Neural cell (in vitro differentiated cells): ENCODE measurements at regions not wholly inside any gene's neighbourhood (a gene's known extent, or its start where the extent isn't known, plus 50 kb on each side); places are given as distances from the start of the nearest gene placed in this dataset.

ENCODE experiments used
- H2AFZ ChIP-seq: fragments of 200-600, 300-800 bp; sonication (generic), shearing (Covaris generic); 2 replicates; pipeline ENCODE4 v1.6.0; 2014; ENCODE audit warnings: low read depth, mild to moderate bottlenecking, antibody characterized with exemption, low read length, moderate library complexity
- H3F3A ChIP-seq: fragments of 200-600 bp; shearing (Covaris generic); 2 replicates; pipeline ENCODE4 v1.6.1; 2016; ENCODE audit warnings: mild to moderate bottlenecking, moderate library complexity, mixed read lengths, antibody characterized with exemption, low read length; ENCODE audit not compliant: insufficient read depth, poor library complexity, severe bottlenecking
- H3K27ac ChIP-seq: fragments of 200-600, 300-800 bp; sonication (generic), shearing (Covaris generic); 2 replicates; pipeline ENCODE4 v1.5.1; 2014; ENCODE audit warnings: mild to moderate bottlenecking, low read length, moderate library complexity
- H3K27me3 ChIP-seq: fragments of 300-800, 200-600 bp; sonication (generic), shearing (Covaris generic); 2 replicates; pipeline ENCODE4 v1.6.0; 2014; ENCODE audit warnings: mild to moderate bottlenecking, low read depth, low read length, moderate library complexity; ENCODE audit not compliant: insufficient read depth
- H3K36me3 ChIP-seq: fragments of 300-800, 200-600 bp; sonication (generic), shearing (Covaris generic); 2 replicates; pipeline ENCODE4 v1.5.1; 2014; ENCODE audit warnings: mild to moderate bottlenecking, antibody characterized with exemption, low read length, moderate library complexity; ENCODE audit not compliant: insufficient read depth
- H3K4me2 ChIP-seq: fragments of 300-800, 200-600 bp; sonication (generic), shearing (Covaris generic); 2 replicates; pipeline ENCODE4 v1.6.0; 2014; ENCODE audit warnings: mild to moderate bottlenecking, low read length
- H3K4me3 ChIP-seq: fragments of 300-800, 200-600 bp; sonication (generic), shearing (Covaris generic); 2 replicates; pipeline ENCODE4 v1.5.1; 2014; ENCODE audit warnings: mild to moderate bottlenecking, low read length, moderate library complexity
- H3K79me2 ChIP-seq: fragments of 200-600 bp; shearing (Covaris generic); replicated peaks from 2 replicates; pipeline ENCODE4 v1.6.0; 2014; ENCODE audit warnings: mild to moderate bottlenecking, low read length, moderate library complexity; ENCODE audit not compliant: insufficient read depth
- H3K9ac ChIP-seq: fragments of 300-800, 200-600 bp; sonication (generic), shearing (Covaris generic); 2 replicates; pipeline ENCODE4 v1.6.1; 2016; ENCODE audit warnings: mild to moderate bottlenecking, low read length, mixed read lengths
- H3K9me2 ChIP-seq: fragments of 200-600 bp; shearing (Covaris generic); 2 replicates; pipeline ENCODE4 v1.6.1; 2016; ENCODE audit warnings: mild to moderate bottlenecking, low read length, mixed read lengths; ENCODE audit not compliant: insufficient read depth
- H3K9me3 ChIP-seq: fragments of 200-600, 300-800 bp; sonication (generic), shearing (Covaris generic); 2 replicates; pipeline ENCODE4 v1.6.1; 2016; ENCODE audit warnings: mild to moderate bottlenecking, mixed run types, low read length, moderate library complexity, mixed read lengths
- H4K20me1 ChIP-seq: fragments of 200-600 bp; shearing (Covaris generic); 2 replicates; pipeline ENCODE4 v1.6.1; 2016; ENCODE audit warnings: mild to moderate bottlenecking, mixed run types; ENCODE audit not compliant: insufficient read depth
- EP300 ChIP-seq: fragments of 450-650 bp; conservative IDR thresholded peaks from 2 replicates; pipeline ENCODE4 v1.6.1; 2014; ENCODE audit warnings: antibody characterized with exemption, mild to moderate bottlenecking, moderate library complexity; ENCODE audit not compliant: poor library complexity, severe bottlenecking
- EZH2 ChIP-seq: fragments of 200-600, 300-800 bp; shearing (Covaris generic), sonication (generic); IDR thresholded peaks from 2 replicates; pipeline ENCODE4 v1.6.1; 2014; ENCODE audit warnings: antibody characterized with exemption, low read length, borderline replicate concordance, mild to moderate bottlenecking; ENCODE audit not compliant: insufficient read depth, poor library complexity, severe bottlenecking
- MXI1 ChIP-seq: fragments of 450-650 bp; conservative IDR thresholded peaks from 2 replicates; pipeline ENCODE4 v1.6.1; 2014; ENCODE audit warnings: antibody characterized with exemption, mild to moderate bottlenecking; ENCODE audit not compliant: poor library complexity, severe bottlenecking
- POLR2AphosphoS5 ChIP-seq: IDR thresholded peaks from 2 replicates; pipeline ENCODE4 v1.6.1; 2012
- RAD21 ChIP-seq: fragments of 450-650 bp; conservative IDR thresholded peaks from 2 replicates; pipeline ENCODE4 v1.6.1; 2014; ENCODE audit warnings: antibody characterized with exemption, mild to moderate bottlenecking, moderate library complexity
- SMC3 ChIP-seq: fragments of 450-650 bp; conservative IDR thresholded peaks from 2 replicates; pipeline ENCODE4 v1.6.1; 2014; ENCODE audit warnings: antibody characterized with exemption, mild to moderate bottlenecking, moderate library complexity; ENCODE audit not compliant: poor library complexity
- TAF1 ChIP-seq: IDR thresholded peaks from 2 replicates; pipeline ENCODE4 v1.6.1; 2012; ENCODE audit warnings: low read depth
- TF ChIP-seq, protein P1 (sequence below): IDR thresholded peaks from 2 replicates; pipeline ENCODE4 v1.6.1; 2012; ENCODE audit warnings: borderline replicate concordance
- TF ChIP-seq, protein P2 (sequence below): fragments of 450-650 bp; IDR thresholded peaks from 2 replicates; pipeline ENCODE4 v1.5.1; 2014; ENCODE audit warnings: antibody characterized with exemption, mild to moderate bottlenecking, moderate library complexity; ENCODE audit not compliant: poor library complexity, severe bottlenecking

DNA sequence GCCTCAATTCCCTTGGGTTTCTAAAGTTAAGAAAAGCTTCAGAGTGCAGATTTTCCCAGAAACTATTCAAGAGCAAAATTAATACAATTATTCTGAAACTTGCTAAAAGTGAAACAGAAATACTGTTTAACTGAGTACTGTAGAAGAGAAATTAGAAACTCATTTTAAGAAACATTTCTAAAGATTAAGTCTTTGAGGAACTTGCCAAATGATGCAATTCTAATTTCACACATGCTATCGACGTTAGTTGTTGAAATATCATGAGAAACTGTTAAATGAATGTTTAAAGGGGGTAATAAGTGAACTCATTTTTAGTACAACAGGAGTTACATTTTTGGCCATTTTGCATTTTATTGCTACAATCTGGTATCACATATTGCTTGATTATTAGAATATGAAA is 125.3 kb upstream of the MAOA start:
- Histone ChIP-seq H3K27ac (no peak overlapping the region), H3K4me2 (no peak overlapping the region), H3K9me2 (no peaks in the 10 kb centered on the region), H3F3A (no peaks in the 10 kb centered on the region), H2AFZ (no peak overlapping the region), H4K20me1 (no peaks in the 10 kb centered on the region), H3K9me3 (no peaks in the 10 kb centered on the region), H3K79me2 (no peaks in the 10 kb centered on the region), H3K36me3 (no peaks in the 10 kb centered on the region), H3K9ac (no peak overlapping the region), H3K27me3 (no peaks in the 10 kb centered on the region), H3K4me3 (no peak overlapping the region)
- TF ChIP-seq TAF1 (no peak), POLR2AphosphoS5 (no peak), SMC3 (no peak), MXI1 (no peak), RAD21 (no peak), EZH2 (no peak)
- TF ChIP-seq, protein P1, sequence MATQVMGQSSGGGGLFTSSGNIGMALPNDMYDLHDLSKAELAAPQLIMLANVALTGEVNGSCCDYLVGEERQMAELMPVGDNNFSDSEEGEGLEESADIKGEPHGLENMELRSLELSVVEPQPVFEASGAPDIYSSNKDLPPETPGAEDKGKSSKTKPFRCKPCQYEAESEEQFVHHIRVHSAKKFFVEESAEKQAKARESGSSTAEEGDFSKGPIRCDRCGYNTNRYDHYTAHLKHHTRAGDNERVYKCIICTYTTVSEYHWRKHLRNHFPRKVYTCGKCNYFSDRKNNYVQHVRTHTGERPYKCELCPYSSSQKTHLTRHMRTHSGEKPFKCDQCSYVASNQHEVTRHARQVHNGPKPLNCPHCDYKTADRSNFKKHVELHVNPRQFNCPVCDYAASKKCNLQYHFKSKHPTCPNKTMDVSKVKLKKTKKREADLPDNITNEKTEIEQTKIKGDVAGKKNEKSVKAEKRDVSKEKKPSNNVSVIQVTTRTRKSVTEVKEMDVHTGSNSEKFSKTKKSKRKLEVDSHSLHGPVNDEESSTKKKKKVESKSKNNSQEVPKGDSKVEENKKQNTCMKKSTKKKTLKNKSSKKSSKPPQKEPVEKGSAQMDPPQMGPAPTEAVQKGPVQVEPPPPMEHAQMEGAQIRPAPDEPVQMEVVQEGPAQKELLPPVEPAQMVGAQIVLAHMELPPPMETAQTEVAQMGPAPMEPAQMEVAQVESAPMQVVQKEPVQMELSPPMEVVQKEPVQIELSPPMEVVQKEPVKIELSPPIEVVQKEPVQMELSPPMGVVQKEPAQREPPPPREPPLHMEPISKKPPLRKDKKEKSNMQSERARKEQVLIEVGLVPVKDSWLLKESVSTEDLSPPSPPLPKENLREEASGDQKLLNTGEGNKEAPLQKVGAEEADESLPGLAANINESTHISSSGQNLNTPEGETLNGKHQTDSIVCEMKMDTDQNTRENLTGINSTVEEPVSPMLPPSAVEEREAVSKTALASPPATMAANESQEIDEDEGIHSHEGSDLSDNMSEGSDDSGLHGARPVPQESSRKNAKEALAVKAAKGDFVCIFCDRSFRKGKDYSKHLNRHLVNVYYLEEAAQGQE, result no peak
- TF ChIP-seq, protein P2, sequence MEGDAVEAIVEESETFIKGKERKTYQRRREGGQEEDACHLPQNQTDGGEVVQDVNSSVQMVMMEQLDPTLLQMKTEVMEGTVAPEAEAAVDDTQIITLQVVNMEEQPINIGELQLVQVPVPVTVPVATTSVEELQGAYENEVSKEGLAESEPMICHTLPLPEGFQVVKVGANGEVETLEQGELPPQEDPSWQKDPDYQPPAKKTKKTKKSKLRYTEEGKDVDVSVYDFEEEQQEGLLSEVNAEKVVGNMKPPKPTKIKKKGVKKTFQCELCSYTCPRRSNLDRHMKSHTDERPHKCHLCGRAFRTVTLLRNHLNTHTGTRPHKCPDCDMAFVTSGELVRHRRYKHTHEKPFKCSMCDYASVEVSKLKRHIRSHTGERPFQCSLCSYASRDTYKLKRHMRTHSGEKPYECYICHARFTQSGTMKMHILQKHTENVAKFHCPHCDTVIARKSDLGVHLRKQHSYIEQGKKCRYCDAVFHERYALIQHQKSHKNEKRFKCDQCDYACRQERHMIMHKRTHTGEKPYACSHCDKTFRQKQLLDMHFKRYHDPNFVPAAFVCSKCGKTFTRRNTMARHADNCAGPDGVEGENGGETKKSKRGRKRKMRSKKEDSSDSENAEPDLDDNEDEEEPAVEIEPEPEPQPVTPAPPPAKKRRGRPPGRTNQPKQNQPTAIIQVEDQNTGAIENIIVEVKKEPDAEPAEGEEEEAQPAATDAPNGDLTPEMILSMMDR, result no peak

DNA sequence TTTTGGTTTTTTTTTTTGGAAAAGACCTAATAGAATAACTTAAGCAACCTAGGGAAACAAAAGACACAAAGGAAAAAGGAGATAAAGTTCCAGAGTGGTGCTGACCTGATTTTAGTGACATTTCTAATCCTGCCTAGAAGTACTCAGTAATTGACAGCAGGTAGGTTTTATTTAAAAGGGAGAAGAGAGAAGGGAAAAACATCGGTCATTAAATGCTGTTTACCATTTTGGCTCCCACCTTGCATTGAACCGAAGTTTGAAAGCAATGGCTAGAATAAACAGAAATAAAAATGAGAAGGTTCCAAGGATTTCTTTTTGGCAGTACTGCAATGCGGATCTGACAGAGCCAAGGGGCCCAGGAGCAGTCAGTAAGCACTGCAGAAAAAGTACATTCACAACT is 115.8 kb upstream of the MAOA start:
- no peak overlapping the region for H3K27ac ChIP-seq
- no peaks in the 10 kb centered on the region for H3K9me3 ChIP-seq
- no peaks in the 10 kb centered on the region for H3K9me2 ChIP-seq
- H4K20me1 ChIP-seq, result no peaks in the 10 kb centered on the region
- H3K27me3 ChIP-seq, result no peaks in the 10 kb centered on the region
- no peaks in the 10 kb centered on the region for H3F3A ChIP-seq
- no peaks in the 10 kb centered on the region for H3K36me3 ChIP-seq
- no peak overlapping the region for H2AFZ ChIP-seq
- no peaks in the 10 kb centered on the region for H3K79me2 ChIP-seq
- no peak overlapping the region for H3K9ac ChIP-seq
- no peak for TF ChIP-seq RAD21
- no peak for TF ChIP-seq TAF1
- no peak for TF ChIP-seq EP300
- TF ChIP-seq, protein P2, result no peak
- TF ChIP-seq MXI1, result no peak
- no peak for TF ChIP-seq EZH2
- TF ChIP-seq, protein P1, result no peak
- no peak for TF ChIP-seq POLR2AphosphoS5
- TF ChIP-seq SMC3, result no peak
- no peak overlapping the region for H3K4me2 ChIP-seq
- no peak overlapping the region for H3K4me3 ChIP-seq
